ENCODE measurements at regions not wholly inside any gene's neighbourhood (a gene's known extent, or its start where the extent isn't known, plus 50 kb on each side); places are given as distances from the start of the nearest gene placed in this dataset.
A peak's percentile ranks its signal among the peaks of the same experiment; 100 is the strongest.

GRCh38 chr2:74066491-74067203 is 81.1 kb downstream of the BOLA3 start:
- DNase-seq = no peak

GRCh38 chr2:74067221-74067747 is 80.4 kb downstream of the BOLA3 start:
- no peak for DNase-seq

GRCh38 chr2:74070991-74071390 is 76.7 kb downstream of the BOLA3 start:
- DNase-seq = no peak

- no peak for DNase-seq
Observed at GRCh38 chr2:74071426-74071825, 76.3 kb downstream of the BOLA3 start.

- DNase-seq = no peak
Observed at GRCh38 chr2:74072565-74072964, 75.1 kb downstream of the BOLA3 start.

GRCh38 chr2:74074487-74074886 is 73.2 kb downstream of the BOLA3 start:
- no peak for DNase-seq

GRCh38 chr2:74076074-74076470 is 71.6 kb downstream of the BOLA3 start:
- peak; percentile 8 for DNase-seq

GRCh38 chr2:74077636-74078035 is 70.1 kb downstream of the BOLA3 start:
- no peak for DNase-seq

- no peak for DNase-seq
Observed at GRCh38 chr2:74078466-74078865, 69.2 kb downstream of the BOLA3 start.

- no peak for DNase-seq
Observed at GRCh38 chr2:74079522-74080341, 68.0 kb downstream of the BOLA3 start.

GRCh38 chr2:74080346-74080745 is 67.4 kb downstream of the BOLA3 start:
- DNase-seq = no peak

GRCh38 chr2:74081030-74081762 is 66.5 kb downstream of the BOLA3 start:
- DNase-seq = no peak

GRCh38 chr2:74081763-74082110 is 66.0 kb downstream of the BOLA3 start:
- DNase-seq = no peak

- no peak for DNase-seq
Observed at GRCh38 chr2:74083750-74084149, 64.0 kb downstream of the BOLA3 start.

Data from NCI-H2171 (cell line).